ENCODE measurements at regions not wholly inside any gene's neighbourhood (a gene's known extent, or its start where the extent isn't known, plus 50 kb on each side); places are given as distances from the start of the nearest gene placed in this dataset.

DNA sequence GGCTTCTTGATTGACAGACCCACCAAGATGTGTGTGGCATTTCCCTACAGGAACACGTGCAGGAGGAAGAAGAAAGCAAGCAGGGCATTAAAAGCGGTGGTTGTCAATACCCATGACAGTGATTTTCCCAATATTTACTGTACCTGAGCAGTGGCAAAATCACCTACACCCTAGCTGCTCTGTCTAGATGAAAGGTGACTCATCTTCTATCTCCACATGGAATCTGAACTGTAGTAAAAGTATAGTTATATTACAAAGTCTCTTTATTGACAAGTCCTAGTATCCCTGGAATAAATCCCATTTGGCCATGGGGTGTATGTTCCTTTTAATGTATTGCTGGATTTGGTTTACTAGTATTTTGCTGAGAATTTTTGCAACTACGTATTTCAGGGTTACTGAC is 458.8 kb upstream of the SORCS1 start:
- Histone ChIP-seq H3K4me1 (replicated peaks in 1 of 4; ENCODE audit: control insufficient read depth in 3 of 4, insufficient read depth in 4 of 4, low read length in 3 of 4) (peaks cover 0 to 5% (median 0%) of the 10 kb centered on the region in 4 experiments; a peak in 1 of 7 replicates), H4K20me1 (replicated peaks in 1 of 2; ENCODE audit: control insufficient read depth in 1 of 2, insufficient read depth in 2 of 2, low read length in 2 of 2) (no peaks in the 10 kb centered on the region), H3K79me2 (ENCODE audit: control insufficient read depth in 1 of 2, insufficient read depth in 2 of 2, low read length in 2 of 2) (no peaks in the 10 kb centered on the region), H2BK15ac (ENCODE audit: low read length) (no peak overlapping the region), H3K23ac (ENCODE audit: insufficient read length) (no peak overlapping the region), H3K56ac (replicated peaks; ENCODE audit: insufficient read length, low read depth, low read length) (no peak overlapping the region), H3K4me2 (ENCODE audit: insufficient read depth in 1 of 2, low read depth in 2 of 2, low read length in 2 of 2) (no peak overlapping the region), H3K27me3 (replicated peaks in 1 of 4; ENCODE audit: control insufficient read depth in 3 of 4, extremely low read depth in 1 of 4, insufficient read depth in 3 of 4, low read length in 3 of 4) (no peaks in the 10 kb centered on the region), H3K9ac (replicated peaks in 1 of 4; ENCODE audit: extremely low read depth in 1 of 4, low read depth in 3 of 4, low read length in 3 of 4) (no peak overlapping the region), H3K9me3 (ENCODE audit: insufficient read depth in 2 of 2, low read depth in 1 of 2, low read length in 1 of 2) (no peaks in the 10 kb centered on the region), H2AFZ (ENCODE audit: low read length) (no peak overlapping the region), H4K91ac (replicated peaks; ENCODE audit: insufficient read length, low read length) (no peak overlapping the region), H2BK20ac (ENCODE audit: low read length) (no peak overlapping the region), H2BK12ac (ENCODE audit: low read depth, low read length) (no peak overlapping the region), H2AK5ac (ENCODE audit: low read depth, low read length) (no peak overlapping the region), H2BK120ac (replicated peaks; ENCODE audit: low read depth, low read length) (no peak overlapping the region), H3K27ac (ENCODE audit: low read depth, low read length) (no peak overlapping the region), H3K36me3 (ENCODE audit: control insufficient read depth in 2 of 4, insufficient read depth in 4 of 4, low read length in 3 of 4) (no peaks in the 10 kb centered on the region), H2BK5ac (ENCODE audit: low read depth, low read length) (no peak overlapping the region), H3K4me3 (ENCODE audit: extremely low read depth in 1 of 4, insufficient read depth in 2 of 4, low read depth in 3 of 4, low read length in 4 of 4) (no peak overlapping the region), H4K8ac (ENCODE audit: extremely low read depth, insufficient read depth, low read length) (no peak overlapping the region), H3K14ac (ENCODE audit: insufficient read length) (no peak overlapping the region), H3K18ac (ENCODE audit: extremely low read depth, low read length) (no peak overlapping the region), H3K23me2 (ENCODE audit: low read depth, low read length) (no peaks in the 10 kb centered on the region), H3K79me1 (ENCODE audit: low read depth, low read length) (no peaks in the 10 kb centered on the region), H3K4ac (replicated peaks; ENCODE audit: insufficient read length, low read depth, low read length) (no peak overlapping the region), H4K5ac (ENCODE audit: insufficient read length, low read depth, low read length) (no peak overlapping the region)
- 100% methylated on average over 2 of the region's 3 CpGs; no CpG with 5 or more reads in 1 of the 2 experiments for whole genome bisulfite sequencing, 2 experiments (ENCODE audit: extremely low coverage in 1 of 2, insufficient coverage in 1 of 2, insufficient read length in 1 of 2, insufficient replicate concordance in 2 of 2, low coverage in 1 of 2, low lambda C conversion rate in 2 of 2, missing lambda C conversion rate in 1 of 2)
- ChIA-PET CTCF (ENCODE audit: partially characterized antibody) (no interaction called here), POLR2A (ENCODE audit: partially characterized antibody) (no interaction called here)
- TF ChIP-seq EP300 (IDR thresholded peaks at IDR 0.05; ENCODE audit: borderline replicate concordance in 1 of 2, low read depth in 2 of 2, low read length in 2 of 2): no peak
- no peak for TF ChIP-seq SP4 (IDR thresholded peaks at IDR 0.05; ENCODE audit: low read length)
- no peak for TF ChIP-seq SRF (IDR thresholded peaks at IDR 0.05; ENCODE audit: low read depth, low read length)
- TF ChIP-seq KDM4A (IDR thresholded peaks at IDR 0.05; ENCODE audit: low read depth, low read length, severe bottlenecking): no peak
- no peak for TF ChIP-seq HDAC2 (IDR thresholded peaks at IDR 0.05; ENCODE audit: borderline replicate concordance in 1 of 2, low read depth in 2 of 2, low read length in 2 of 2)
- no peak for TF ChIP-seq KDM5A (IDR thresholded peaks at IDR 0.05; ENCODE audit: low read length)
- no peak for TF ChIP-seq CBX8 (IDR thresholded peaks at IDR 0.05; ENCODE audit: borderline replicate concordance, low read depth, low read length)
- no peak for TF ChIP-seq SIN3A (conservative IDR thresholded peaks at IDR 0.05 in 1 of 2, IDR thresholded peaks at IDR 0.05 in 1 of 2; ENCODE audit: low read depth in 1 of 2, low read length in 2 of 2)
- no peak for TF ChIP-seq CHD1 (IDR thresholded peaks at IDR 0.05; ENCODE audit: low read depth, low read length)
- TF ChIP-seq SIRT6 (IDR thresholded peaks at IDR 0.05; ENCODE audit: low read length): no peak
- no peak for TF ChIP-seq POLR2AphosphoS5 (IDR thresholded peaks at IDR 0.05; ENCODE audit: low read depth, low read length)
- no peak for TF ChIP-seq KDM1A (IDR thresholded peaks at IDR 0.05; ENCODE audit: borderline replicate concordance, low read length)
- no peak for TF ChIP-seq GABPA (IDR thresholded peaks at IDR 0.05; ENCODE audit: borderline replicate concordance, insufficient read depth, low read length)
- DNase-seq (ENCODE audit: low read depth in 1 of 2, low spot score in 2 of 2) (no peak), FAIRE-seq (no peak)
